ENCODE measurements at regions not wholly inside any gene's neighbourhood (a gene's known extent, or its start where the extent isn't known, plus 50 kb on each side); places are given as distances from the start of the nearest gene placed in this dataset.

- H3K4me1 Mint-ChIP-seq (ENCODE audit: unreplicated experiment), result peaks cover 14% of the 10 kb centered on the region
- no peaks in the 10 kb centered on the region for H3K27me3 Mint-ChIP-seq (ENCODE audit: unreplicated experiment)
- no peak overlapping the region for H3K4me3 Mint-ChIP-seq (ENCODE audit: unreplicated experiment)
- H3K27ac Mint-ChIP-seq (ENCODE audit: unreplicated experiment), result no peak overlapping the region
- TF ChIP-seq CTCF (IDR thresholded peaks at IDR 0.05; ENCODE audit: unreplicated experiment), result no peak
- no peak for DNase-seq (ENCODE audit: low spot score)
- no peaks in the 10 kb centered on the region for H3K36me3 Mint-ChIP-seq (ENCODE audit: low read depth, unreplicated experiment)
- H3K9me3 Mint-ChIP-seq (ENCODE audit: unreplicated experiment), result no peaks in the 10 kb centered on the region
These were observed 367.1 kb downstream of the ZEB2 start for GRCh38 chr2:144152817-144153271.

- Mint-ChIP-seq H3K9me3 (ENCODE audit: unreplicated experiment) (no peaks in the 10 kb centered on the region), H3K4me1 (ENCODE audit: unreplicated experiment) (peaks cover 14% of the 10 kb centered on the region), H3K27ac (ENCODE audit: unreplicated experiment) (no peak overlapping the region), H3K36me3 (ENCODE audit: low read depth, unreplicated experiment) (no peaks in the 10 kb centered on the region), H3K4me3 (ENCODE audit: unreplicated experiment) (no peak overlapping the region), H3K27me3 (ENCODE audit: unreplicated experiment) (peaks cover 1% of the 10 kb centered on the region)
- DNase-seq (ENCODE audit: low spot score), result no peak
- TF ChIP-seq CTCF (IDR thresholded peaks at IDR 0.05; ENCODE audit: unreplicated experiment), result no peak
These were observed 368.1 kb downstream of the ZEB2 start for GRCh38 chr2:144151851-144152250.

- H3K9me3 Mint-ChIP-seq (ENCODE audit: unreplicated experiment), result no peaks in the 10 kb centered on the region
- H3K4me1 Mint-ChIP-seq (ENCODE audit: unreplicated experiment), result peaks cover 14% of the 10 kb centered on the region
- no peak for DNase-seq (ENCODE audit: low spot score)
- H3K36me3 Mint-ChIP-seq (ENCODE audit: low read depth, unreplicated experiment), result no peaks in the 10 kb centered on the region
- no peak for TF ChIP-seq CTCF (IDR thresholded peaks at IDR 0.05; ENCODE audit: unreplicated experiment)
- peaks cover 1% of the 10 kb centered on the region for H3K27me3 Mint-ChIP-seq (ENCODE audit: unreplicated experiment)
- H3K27ac Mint-ChIP-seq (ENCODE audit: unreplicated experiment), result no peak overlapping the region
- H3K4me3 Mint-ChIP-seq (ENCODE audit: unreplicated experiment), result no peak overlapping the region
These were observed 368.5 kb downstream of the ZEB2 start for GRCh38 chr2:144151405-144151804.

GRCh38 chr2:144147356-144147755, 372.6 kb downstream of the ZEB2 start:
- peaks cover 14% of the 10 kb centered on the region for H3K4me1 Mint-ChIP-seq (ENCODE audit: unreplicated experiment)
- no peak for TF ChIP-seq CTCF (IDR thresholded peaks at IDR 0.05; ENCODE audit: unreplicated experiment)

GRCh38 chr2:144146876-144147275, 373.0 kb downstream of the ZEB2 start:
- no peak for TF ChIP-seq CTCF (IDR thresholded peaks at IDR 0.05; ENCODE audit: unreplicated experiment)
- Mint-ChIP-seq H3K27me3 (ENCODE audit: unreplicated experiment) (peaks cover 1% of the 10 kb centered on the region), H3K36me3 (ENCODE audit: low read depth, unreplicated experiment) (no peaks in the 10 kb centered on the region), H3K27ac (ENCODE audit: unreplicated experiment) (no peak overlapping the region), H3K4me1 (ENCODE audit: unreplicated experiment) (peaks cover 10% of the 10 kb centered on the region), H3K4me3 (ENCODE audit: unreplicated experiment) (no peak overlapping the region), H3K9me3 (ENCODE audit: unreplicated experiment) (no peaks in the 10 kb centered on the region)
- DNase-seq (ENCODE audit: low spot score), result no peak

More at GRCh38 chr2:144147356-144147755, 372.6 kb downstream of the ZEB2 start:
- Mint-ChIP-seq H3K36me3 (ENCODE audit: low read depth, unreplicated experiment) (no peaks in the 10 kb centered on the region), H3K27me3 (ENCODE audit: unreplicated experiment) (peaks cover 1% of the 10 kb centered on the region), H3K27ac (ENCODE audit: unreplicated experiment) (no peak overlapping the region), H3K9me3 (ENCODE audit: unreplicated experiment) (no peaks in the 10 kb centered on the region), H3K4me3 (ENCODE audit: unreplicated experiment) (no peak overlapping the region)
- DNase-seq (ENCODE audit: low spot score), result no peak
